ENCODE measurements at regions not wholly inside any gene's neighbourhood (a gene's known extent, or its start where the extent isn't known, plus 50 kb on each side); places are given as distances from the start of the nearest gene placed in this dataset.

- CTCF ChIA-PET = no interaction called here
- Histone ChIP-seq H3K4me3 (replicated peaks in 1 of 2; ENCODE audit: low read depth in 1 of 2, low read length in 2 of 2) (no peak overlapping the region), H3K9me2 (ENCODE audit: insufficient read depth) (no peaks in the 10 kb centered on the region), H4K20me1 (ENCODE audit: insufficient read depth) (no peaks in the 10 kb centered on the region), H3K9ac (ENCODE audit: low read length) (no peak overlapping the region), H3K79me2 (ENCODE audit: insufficient read depth, low read length) (no peaks in the 10 kb centered on the region), H3K4me1 (ENCODE audit: control insufficient read depth in 1 of 2, insufficient read depth in 2 of 2, low read length in 2 of 2) (peaks cover 0 to 6% of the 10 kb centered on the region in 2 experiments; a peak in 1 of 4 replicates), H2AFZ (ENCODE audit: low read depth, low read length, poor library complexity, severe bottlenecking) (no peak overlapping the region), H3K4me2 (ENCODE audit: low read length) (no peak overlapping the region), H3K36me3 (ENCODE audit: control insufficient read depth in 1 of 2, insufficient read depth in 2 of 2, low read length in 2 of 2) (no peaks in the 10 kb centered on the region), H3K9me3 (ENCODE audit: control insufficient read depth in 1 of 2, insufficient read depth in 1 of 2, low read depth in 1 of 2, low read length in 2 of 2) (no peaks in the 10 kb centered on the region), H3K27ac (ENCODE audit: low read depth, low read length) (no peak overlapping the region), H3K27me3 (ENCODE audit: insufficient read depth, low read length) (no peaks in the 10 kb centered on the region)
- TF ChIP-seq JUND (IDR thresholded peaks at IDR 0.05) (no peak), ZBTB33 (IDR thresholded peaks at IDR 0.05; ENCODE audit: extremely low read depth, insufficient replicate concordance, low read length) (no peak)
- BruUV-seq (replicated peaks) = no TSS peak
- ATAC-seq (no peak), DNase-seq (ENCODE audit: low read depth, low spot score) (no peak)
- RAD21 ChIA-PET (ENCODE audit: low non-redundant PET in 1 of 2, low total read pairs in 2 of 2, uncharacterized antibody in 2 of 2, unreplicated experiment in 2 of 2) = no interaction called here
- POLR2A ChIA-PET = no interaction called here
- intact Hi-C loops (cut with micrococcal nuclease) = loop anchor here (10.0 kb wide), 1 partner anchor 285 kb away; no protein-coding TSS in a partner anchor
These were observed 433.9 kb upstream of the SLC30A5 start for GRCh38 chr5:68659881-68660280.

- Histone ChIP-seq H3K27ac (ENCODE audit: low read depth, low read length) (no peak overlapping the region), H3K9ac (ENCODE audit: low read length) (no peak overlapping the region), H3K4me2 (ENCODE audit: low read length) (no peak overlapping the region), H4K20me1 (ENCODE audit: insufficient read depth) (no peaks in the 10 kb centered on the region), H3K27me3 (ENCODE audit: insufficient read depth, low read length) (no peaks in the 10 kb centered on the region), H2AFZ (ENCODE audit: low read depth, low read length, poor library complexity, severe bottlenecking) (no peak overlapping the region), H3K36me3 (ENCODE audit: control insufficient read depth in 1 of 2, insufficient read depth in 2 of 2, low read length in 2 of 2) (no peaks in the 10 kb centered on the region), H3K79me2 (ENCODE audit: insufficient read depth, low read length) (no peaks in the 10 kb centered on the region), H3K9me2 (ENCODE audit: insufficient read depth) (no peaks in the 10 kb centered on the region), H3K4me1 (ENCODE audit: control insufficient read depth in 1 of 2, insufficient read depth in 2 of 2, low read length in 2 of 2) (peaks cover 0 to 6% of the 10 kb centered on the region in 2 experiments; a peak in 1 of 4 replicates), H3K9me3 (ENCODE audit: control insufficient read depth in 1 of 2, insufficient read depth in 1 of 2, low read depth in 1 of 2, low read length in 2 of 2) (no peaks in the 10 kb centered on the region), H3K4me3 (replicated peaks in 1 of 2; ENCODE audit: low read depth in 1 of 2, low read length in 2 of 2) (no peak overlapping the region)
- TF ChIP-seq CBX3 (IDR thresholded peaks at IDR 0.05; ENCODE audit: low read depth) = no peak
- TF ChIP-seq ZFX (IDR thresholded peaks at IDR 0.05) = no peak
- no peak for TF ChIP-seq EZH2phosphoT487 (IDR thresholded peaks at IDR 0.05; ENCODE audit: borderline replicate concordance)
- no peak for TF ChIP-seq REST (IDR thresholded peaks at IDR 0.05; ENCODE audit: low read depth)
- peak; percentile 9 to 60 (median 58); a peak in 5 of 6 replicates for TF ChIP-seq CTCF (IDR thresholded peaks at IDR 0.05 in 2 of 3, conservative IDR thresholded peaks at IDR 0.05 in 1 of 3; ENCODE audit: borderline replicate concordance in 1 of 3, insufficient read depth in 1 of 3, low read depth in 2 of 3, low read length in 2 of 3)
- TF ChIP-seq RAD21 (IDR thresholded peaks at IDR 0.05; ENCODE audit: low read depth) = peak; percentile 37
- TF ChIP-seq POLR2A (IDR thresholded peaks at IDR 0.05; ENCODE audit: borderline replicate concordance, extremely low read depth, insufficient read depth, insufficient read length) = no peak
- CTCF ChIA-PET = interaction anchor here (1.3 to 2.2 kb wide), 2 partner anchors 97 to 375 kb away, joined by 3 to 15 read pairs; no protein-coding TSS in a partner anchor
- BruUV-seq (replicated peaks) = no TSS peak
- no peak for DNase-seq (ENCODE audit: low read depth, low spot score)
- intact Hi-C loops (cut with micrococcal nuclease) = loop anchor here (1.0 kb wide), 1 partner anchor 375 kb away; no protein-coding TSS in a partner anchor
- ATAC-seq = peak; percentile 84
- POLR2A ChIA-PET = no interaction called here
- RAD21 ChIA-PET (ENCODE audit: low non-redundant PET in 1 of 2, low total read pairs in 2 of 2, uncharacterized antibody in 2 of 2, unreplicated experiment in 2 of 2) = no interaction called here
These were observed 432.6 kb upstream of the SLC30A5 start for GRCh38 chr5:68661237-68661636.

Measured in HCT116 (cell line).